Upper lobe of left lung (tissue), 6 donors: ENCODE measurements at regions not wholly inside any gene's neighbourhood (a gene's known extent, or its start where the extent isn't known, plus 50 kb on each side); places are given as distances from the start of the nearest gene placed in this dataset.

Experiments
- ATAC-seq, 2 donors: fragments of 200-7000 bp; cut with Tn5 transposase; one replicate each; pipeline ENCODE4 v1.9.1; 2022; ENCODE audit warnings: mild to moderate bottlenecking in 2 of 2, moderate library complexity in 2 of 2; ENCODE audit not compliant: low FRiP score in 2 of 2
- DNase-seq, 2 donors: peaks; one replicate each; pipeline ENCODE4 v3.0.0-alpha.2; 2019 to 2020
- H3K27ac ChIP-seq, 4 donors: fragments of 200-600 bp; sonication (generic); one replicate each; pipeline ENCODE4 v1.5.1; 2016 to 2019
- H3K27me3 ChIP-seq, 4 donors: fragments of 200-600 bp; sonication (generic); one replicate each; pipeline ENCODE4 v1.5.1; 2017 to 2019
- H3K36me3 ChIP-seq, 4 donors: fragments of 200-600 bp; sonication (generic); one replicate each; pipeline ENCODE4 v1.5.1; 2016 to 2019
- H3K4me1 ChIP-seq, 4 donors: fragments of 200-600 bp; sonication (generic); one replicate each; pipeline ENCODE4 v1.5.1; 2018 to 2019
- H3K4me3 ChIP-seq, 4 donors: fragments of 200-600 bp; sonication (generic); one replicate each; pipeline ENCODE4 v1.5.1; 2017 to 2019; ENCODE audit warnings: mild to moderate bottlenecking in 2 of 4, moderate library complexity in 1 of 4
- H3K9me3 ChIP-seq, 4 donors: fragments of 200-600 bp; sonication (generic); one replicate each; pipeline ENCODE4 v1.5.1; 2018 to 2019
- CTCF ChIP-seq, 6 experiments: fragments of 450-650 bp in 4 of 6; fragments of 200-600 bp in 2 of 6; sonication (generic) in 2 of 6; IDR thresholded peaks; one replicate each; pipeline ENCODE4 v1.5.1; 2016 to 2019; ENCODE audit warnings: antibody characterized with exemption in 6 of 6
- EP300 ChIP-seq, 4 donors: sonication (generic); formaldehyde crosslinking; IDR thresholded peaks; one replicate each; pipeline ENCODE4 v1.5.1; 2017; ENCODE audit warnings: antibody characterized with exemption in 4 of 4, control low read depth in 2 of 4
- POLR2A ChIP-seq, 4 donors: fragments of 450-650 bp; IDR thresholded peaks; one replicate each; pipeline ENCODE4 v1.5.1; 2016 to 2017; ENCODE audit warnings: antibody characterized with exemption in 4 of 4, mild to moderate bottlenecking in 2 of 4
- POLR2AphosphoS5 ChIP-seq, 2 donors: sonication (generic); formaldehyde crosslinking; IDR thresholded peaks; one replicate each; pipeline ENCODE4 v1.5.1; 2017; ENCODE audit warnings: antibody characterized with exemption in 2 of 2
- WGBS, 2 donors: methylation state at CpG; one replicate each; pipeline ENCODE4 v1.1.5; 2017 to 2018; 5-methylcytosine and 5-hydroxymethylcytosine counted together
- donor health status: DM: no; HTN: no; CAD: no; lungs with moderate emphysema.
- donor health status: DM: no; HTN: yes; CAD: no; lungs with severe emphysema.

DNA sequence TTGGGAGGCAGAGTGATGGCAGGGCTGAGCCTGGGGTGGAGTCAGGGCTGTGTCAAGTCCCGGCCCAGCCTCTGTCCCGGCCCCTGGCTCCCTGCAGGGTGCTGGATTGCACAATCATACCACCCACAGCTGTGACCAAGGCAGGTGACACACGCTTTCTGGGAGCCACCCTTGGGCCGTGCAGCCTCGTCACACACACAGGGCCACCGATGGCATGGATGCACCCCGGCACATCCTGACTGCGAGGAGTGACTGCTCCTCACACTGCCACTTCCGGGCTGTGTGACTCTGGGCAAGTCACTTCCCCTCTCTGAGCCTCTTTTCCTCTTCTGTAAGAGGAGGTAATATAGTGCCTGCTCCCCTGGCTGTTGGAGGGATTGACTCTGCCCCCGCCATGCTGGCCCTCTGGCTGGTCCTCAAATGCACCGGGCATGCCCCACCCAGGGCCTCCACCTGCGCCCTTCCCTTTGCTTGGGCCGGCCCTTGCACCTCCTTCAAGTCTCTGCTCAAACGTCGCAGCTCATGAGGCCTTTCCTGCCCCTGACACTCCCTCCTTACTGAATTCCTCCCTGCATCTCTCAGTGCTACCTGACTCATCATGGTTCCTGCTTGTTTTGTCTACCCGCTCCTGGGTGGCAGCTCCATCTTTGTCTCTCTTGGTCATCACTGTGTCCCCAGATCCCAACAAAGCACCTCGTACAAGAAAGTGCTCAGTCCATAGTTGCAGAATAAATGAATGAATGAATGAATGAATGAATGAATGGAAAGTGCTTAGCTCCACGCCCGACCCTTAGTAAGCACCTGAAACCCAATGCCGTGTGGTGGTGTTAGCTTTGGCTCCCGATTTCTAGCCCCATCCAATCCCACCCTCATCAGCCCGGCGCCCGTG is 93.5 kb downstream of the CEBPB start:
- Histone ChIP-seq H3K9me3 (no peaks in the 10 kb centered on the region), H3K36me3 (no peaks in the 10 kb centered on the region), H3K4me3 (no peak overlapping the region), H3K4me1 (peaks cover 29 to 39% (median 33%) of the 10 kb centered on the region in 4 donors), H3K27ac (peak overlapping the region; percentile 65 to 80 (median 71)), H3K27me3 (no peaks in the 10 kb centered on the region)
- peak in 1 of 2 donors; percentile 94 for DNase-seq
- peak; percentile 65 to 80 for ATAC-seq
- TF ChIP-seq EP300 (IDR thresholded peaks at IDR 0.05) (no peak), POLR2A (IDR thresholded peaks at IDR 0.05) (peak in 1 of 4 donors; percentile 53), POLR2AphosphoS5 (IDR thresholded peaks at IDR 0.05) (peak; percentile 75 to 96)
- WGBS, 2 donors: 67 to 79% methylated on average over 18 to 23 of the region's 24 CpGs

GRCh38 chr20:50284811-50285375 is 94.3 kb downstream of the CEBPB start:
- no peak overlapping the region for H3K4me3 ChIP-seq
- H3K36me3 ChIP-seq: no peaks in the 10 kb centered on the region
- DNase-seq (no peak), ATAC-seq (no peak)
- no peaks in the 10 kb centered on the region for H3K27me3 ChIP-seq
- H3K4me1 ChIP-seq: peaks cover 23 to 35% (median 27%) of the 10 kb centered on the region in 4 donors
- H3K9me3 ChIP-seq: no peaks in the 10 kb centered on the region
- TF ChIP-seq CTCF (IDR thresholded peaks at IDR 0.05): no peak
- no peak for TF ChIP-seq POLR2A (IDR thresholded peaks at IDR 0.05)
- TF ChIP-seq EP300 (IDR thresholded peaks at IDR 0.05): no peak
- TF ChIP-seq POLR2AphosphoS5 (IDR thresholded peaks at IDR 0.05): no peak
- WGBS, 2 donors: 75 to 85% methylated on average over 10 of the region's 10 CpGs
- peak overlapping the region; percentile 59 to 80 (median 68) for H3K27ac ChIP-seq

DNA sequence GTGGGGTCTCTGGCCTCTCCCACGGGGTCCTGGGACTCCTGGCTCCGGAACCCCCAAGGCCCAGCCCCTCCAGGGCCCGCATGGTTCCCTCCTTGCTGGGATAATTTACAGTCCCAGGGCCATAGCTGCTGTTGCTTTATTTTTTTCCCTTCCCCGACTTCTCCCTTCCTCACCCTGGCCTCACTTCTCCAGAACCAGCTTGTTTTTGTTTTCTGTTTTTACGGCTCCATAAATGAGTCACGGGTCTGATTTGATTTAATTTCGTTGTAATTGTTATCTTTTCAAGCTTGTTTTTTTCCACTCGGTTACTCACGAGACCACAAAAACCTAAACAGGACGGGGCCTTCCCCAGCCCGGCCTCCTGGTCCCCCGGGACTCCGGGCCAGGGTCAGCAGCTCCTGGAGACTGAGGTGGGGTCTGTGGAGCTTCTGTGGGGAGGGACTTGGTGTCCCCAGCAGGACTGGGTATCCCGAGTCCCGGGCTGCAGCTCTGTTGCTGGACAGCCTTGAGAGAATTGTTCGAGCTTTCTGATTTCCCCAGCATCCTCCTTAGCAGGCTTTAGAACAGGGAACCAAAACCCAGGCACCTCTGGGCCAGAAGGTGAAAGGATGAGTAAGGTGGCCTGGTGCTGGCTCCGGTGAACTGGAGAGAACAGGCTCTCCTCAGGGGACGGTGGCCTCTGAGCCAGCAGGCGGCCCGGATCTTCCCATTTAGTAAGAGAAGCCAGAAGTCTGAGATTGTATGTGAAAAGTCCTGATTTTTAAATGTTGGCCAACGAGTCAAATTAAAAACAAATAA is 94.9 kb downstream of the CEBPB start:
- Histone ChIP-seq H3K36me3 (no peaks in the 10 kb centered on the region), H3K27ac (peak overlapping the region; percentile 59 to 80 (median 68)), H3K4me3 (no peak overlapping the region), H3K4me1 (peaks cover 23 to 35% (median 27%) of the 10 kb centered on the region in 4 donors), H3K9me3 (no peaks in the 10 kb centered on the region), H3K27me3 (no peaks in the 10 kb centered on the region)
- TF ChIP-seq POLR2A (IDR thresholded peaks at IDR 0.05) (no peak), CTCF (IDR thresholded peaks at IDR 0.05) (no peak), EP300 (IDR thresholded peaks at IDR 0.05) (no peak), POLR2AphosphoS5 (IDR thresholded peaks at IDR 0.05) (no peak)
- DNase-seq (no peak), ATAC-seq (no peak)
- WGBS, 2 donors: 61 to 70% methylated on average over 18 to 21 of the region's 21 CpGs

DNA sequence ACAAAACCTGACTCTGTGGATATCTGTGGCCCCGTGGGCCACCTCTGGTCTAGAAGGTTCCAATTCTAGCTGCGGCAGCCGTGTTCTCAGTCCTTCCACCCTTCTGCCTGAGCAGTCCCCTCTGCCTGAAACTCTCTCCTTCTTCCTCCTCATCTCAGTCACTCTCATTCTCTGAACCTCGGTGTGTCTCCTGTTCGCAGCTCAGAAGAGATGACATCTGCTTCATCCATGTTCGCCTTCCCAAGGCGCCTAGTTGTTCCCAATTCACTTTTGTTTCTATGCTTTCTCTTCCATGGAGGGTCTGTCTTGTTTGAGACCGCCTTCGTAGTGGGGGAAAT is 95.5 kb downstream of the CEBPB start:
- TF ChIP-seq CTCF (IDR thresholded peaks at IDR 0.05): no peak
- no peak for TF ChIP-seq POLR2AphosphoS5 (IDR thresholded peaks at IDR 0.05)
- no peak overlapping the region for H3K4me3 ChIP-seq
- ATAC-seq (no peak), DNase-seq (no peak)
- 77 to 87% methylated on average over 9 of the region's 9 CpGs for WGBS, 2 donors
- H3K36me3 ChIP-seq: no peaks in the 10 kb centered on the region
- peak overlapping the region; percentile 59 to 80 (median 68) for H3K27ac ChIP-seq
- H3K27me3 ChIP-seq: no peaks in the 10 kb centered on the region
- peaks cover 23 to 36% (median 30%) of the 10 kb centered on the region in 4 donors for H3K4me1 ChIP-seq
- H3K9me3 ChIP-seq: no peaks in the 10 kb centered on the region

- Histone ChIP-seq H3K9me3 (no peaks in the 10 kb centered on the region), H3K4me1 (peaks cover 26 to 38% (median 33%) of the 10 kb centered on the region in 4 donors), H3K27ac (peak overlapping the region; percentile 59 to 80 (median 68)), H3K4me3 (no peak overlapping the region), H3K27me3 (no peaks in the 10 kb centered on the region), H3K36me3 (no peaks in the 10 kb centered on the region)
- DNase-seq (peak in 1 of 2 donors; percentile 53), ATAC-seq (peak in 1 of 2 donors; percentile 76)
- no peak for TF ChIP-seq POLR2AphosphoS5 (IDR thresholded peaks at IDR 0.05)
- TF ChIP-seq EP300 (IDR thresholded peaks at IDR 0.05): no peak
- TF ChIP-seq CTCF (IDR thresholded peaks at IDR 0.05): no peak
- TF ChIP-seq POLR2A (IDR thresholded peaks at IDR 0.05): no peak
- 69 to 76% methylated on average over 11 of the region's 11 CpGs for WGBS, 2 donors
Measured at GRCh38 chr20:50286609-50287008, 96.0 kb downstream of the CEBPB start.
